Mesothelial cell of epicardium (in vitro differentiated cells): ENCODE measurements at regions not wholly inside any gene's neighbourhood (a gene's known extent, or its start where the extent isn't known, plus 50 kb on each side); places are given as distances from the start of the nearest gene placed in this dataset.

Experiments used
- DNase-seq, 2 experiments: peaks; one replicate each; pipeline ENCODE4 v3.0.0; 2021; ENCODE audit warnings: low spot score in 2 of 2; ENCODE audit not compliant: unreplicated experiment in 2 of 2
- H3K27ac Mint-ChIP-seq: 2 replicates; pipeline ENCODE4 v1.8.0; 2021; ENCODE audit warnings: mixed read lengths
- H3K27me3 Mint-ChIP-seq: 2 replicates; pipeline ENCODE4 v1.8.0; 2021; ENCODE audit warnings: low read depth, mixed read lengths
- H3K36me3 Mint-ChIP-seq: 2 replicates; pipeline ENCODE4 v1.8.0; 2021; ENCODE audit warnings: mixed read lengths
- H3K4me1 Mint-ChIP-seq: 2 replicates; pipeline ENCODE4 v1.8.0; 2021; ENCODE audit warnings: mixed read lengths
- H3K4me3 Mint-ChIP-seq: 2 replicates; pipeline ENCODE4 v1.8.0; 2021; ENCODE audit warnings: mild to moderate bottlenecking, moderate library complexity, mixed read lengths
- H3K9me3 Mint-ChIP-seq: 2 replicates; pipeline ENCODE4 v1.8.0; 2021; ENCODE audit warnings: mixed read lengths
- CTCF ChIP-seq: fragments of 200-600 bp; sonication (generic); IDR thresholded peaks from one replicate; pipeline ENCODE4 v1.5.0; 2021; ENCODE audit warnings: antibody characterized with exemption; ENCODE audit not compliant: unreplicated experiment

GRCh38 chrX:45972636-45973035 is 572.6 kb downstream of the ZNF674 start:
- no peak for DNase-seq
- no peak overlapping the region for H3K4me3 Mint-ChIP-seq
- no peak overlapping the region for H3K27ac Mint-ChIP-seq
- peaks cover 2% of the 10 kb centered on the region for H3K36me3 Mint-ChIP-seq
- no peak for TF ChIP-seq CTCF
- no peaks in the 10 kb centered on the region for H3K27me3 Mint-ChIP-seq
- peaks cover 50% of the 10 kb centered on the region for H3K9me3 Mint-ChIP-seq
- no peaks in the 10 kb centered on the region for H3K4me1 Mint-ChIP-seq

- Mint-ChIP-seq H3K36me3 (peaks cover 5% of the 10 kb centered on the region), H3K9me3 (peaks cover 54% of the 10 kb centered on the region), H3K4me3 (no peak overlapping the region), H3K27ac (no peak overlapping the region), H3K27me3 (no peaks in the 10 kb centered on the region), H3K4me1 (no peaks in the 10 kb centered on the region)
- DNase-seq, result no peak
- TF ChIP-seq CTCF, result no peak
Measured at GRCh38 chrX:45959567-45959966, 585.7 kb downstream of the ZNF674 start.

- Mint-ChIP-seq H3K36me3 (peaks cover 3% of the 10 kb centered on the region), H3K9me3 (peaks cover 45% of the 10 kb centered on the region), H3K27me3 (no peaks in the 10 kb centered on the region), H3K27ac (no peak overlapping the region), H3K4me3 (no peak overlapping the region), H3K4me1 (peaks cover 2% of the 10 kb centered on the region)
- DNase-seq, result no peak
- no peak for TF ChIP-seq CTCF
Measured at GRCh38 chrX:45956191-45956870, 588.9 kb downstream of the ZNF674 start.

- Mint-ChIP-seq H3K27me3 (no peaks in the 10 kb centered on the region), H3K27ac (no peak overlapping the region), H3K4me1 (peaks cover 2% of the 10 kb centered on the region), H3K36me3 (peaks cover 2% of the 10 kb centered on the region), H3K9me3 (peaks cover 44% of the 10 kb centered on the region), H3K4me3 (no peak overlapping the region)
- TF ChIP-seq CTCF, result no peak
- DNase-seq, result no peak
Measured at GRCh38 chrX:45955661-45956060, 589.6 kb downstream of the ZNF674 start.

GRCh38 chrX:45954026-45954425 is 591.2 kb downstream of the ZNF674 start:
- Mint-ChIP-seq H3K9me3 (peaks cover 44% of the 10 kb centered on the region), H3K4me1 (peaks cover 2% of the 10 kb centered on the region), H3K27me3 (no peaks in the 10 kb centered on the region), H3K4me3 (no peak overlapping the region), H3K36me3 (peaks cover 2% of the 10 kb centered on the region), H3K27ac (no peak overlapping the region)
- no peak for TF ChIP-seq CTCF
- DNase-seq, result no peak

- Mint-ChIP-seq H3K9me3 (peaks cover 33% of the 10 kb centered on the region), H3K4me3 (no peak overlapping the region), H3K27me3 (no peaks in the 10 kb centered on the region), H3K27ac (no peak overlapping the region), H3K4me1 (peaks cover 2% of the 10 kb centered on the region), H3K36me3 (no peaks in the 10 kb centered on the region)
- no peak for TF ChIP-seq CTCF
- DNase-seq, result no peak
Measured at GRCh38 chrX:45952030-45952429, 593.2 kb downstream of the ZNF674 start.
